HG03103 (cell line): ENCODE measurements at regions not wholly inside any gene's neighbourhood (a gene's known extent, or its start where the extent isn't known, plus 50 kb on each side); places are given as distances from the start of the nearest gene placed in this dataset.
"Not testable (repeated sequence)": the region's sequence is repeated elsewhere in the genome, so short reads cannot be mapped to it uniquely, and the experiment has no call there.

Source experiments
- ATAC-seq: cut with Tn5 transposase; IDR thresholded peaks from one replicate; pipeline ENCODE4 v1.9.1; 2021; ENCODE audit warnings: low read depth; ENCODE audit not compliant: unreplicated experiment

DNA sequence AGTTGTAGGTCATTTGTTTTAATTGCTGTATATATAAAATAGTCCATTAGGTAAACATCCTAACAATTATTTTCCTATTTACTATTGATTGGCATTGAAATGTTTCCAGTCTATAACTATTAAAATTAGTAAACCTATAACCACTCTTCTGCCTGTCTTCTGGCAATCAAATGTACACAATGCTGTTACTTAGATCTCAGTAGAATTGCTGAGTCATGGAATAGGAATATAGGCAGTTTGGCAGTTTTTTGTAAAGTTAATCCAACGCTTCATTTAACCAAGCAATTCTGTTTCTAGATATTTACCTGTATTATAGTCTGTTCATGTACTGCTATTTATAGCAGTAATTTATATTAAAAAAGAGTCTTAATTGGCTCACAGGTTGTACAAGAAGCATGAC lies 518.1 kb downstream of the DCDC2C start:
- no peak for ATAC-seq

DNA sequence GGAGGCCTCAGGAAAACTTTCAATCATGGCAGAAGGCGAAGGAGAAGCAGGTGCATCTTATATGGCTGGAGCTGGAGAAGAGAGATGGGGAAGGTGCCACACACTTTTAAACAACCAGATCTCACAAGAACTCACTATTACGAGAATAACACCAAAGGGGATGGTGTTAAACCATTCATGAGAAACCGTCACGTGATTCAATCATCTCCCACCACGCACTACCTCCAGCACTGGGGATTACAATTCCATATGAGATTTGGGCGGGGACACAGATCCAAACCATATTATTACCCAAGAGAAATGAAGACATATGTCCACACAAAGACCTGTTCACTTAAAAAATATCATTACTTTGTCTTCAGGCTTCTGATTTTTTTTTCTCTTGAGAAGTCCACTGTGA lies 518.5 kb downstream of the DCDC2C start:
- ATAC-seq: no peak

DNA sequence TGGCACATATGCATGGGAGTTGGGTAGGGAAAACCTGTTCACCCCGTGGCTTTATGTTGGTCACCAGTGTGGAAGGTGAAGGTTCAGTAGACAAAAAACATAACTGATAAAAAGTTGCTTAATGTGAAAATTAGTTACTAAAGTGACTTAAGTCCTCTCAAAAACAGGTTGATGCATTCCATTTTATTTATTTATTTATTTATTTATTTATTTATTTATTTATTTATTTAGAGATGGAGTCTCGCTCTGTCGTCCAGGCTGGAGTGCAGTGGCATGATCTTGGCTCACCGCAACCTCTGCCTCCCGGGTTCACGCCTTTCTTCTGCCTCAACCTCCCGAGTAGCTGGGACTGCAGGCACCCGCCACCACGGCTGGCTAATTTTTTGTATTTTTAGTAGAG lies 541.0 kb downstream of the DCDC2C start:
- not testable (repeated sequence) for ATAC-seq

DNA sequence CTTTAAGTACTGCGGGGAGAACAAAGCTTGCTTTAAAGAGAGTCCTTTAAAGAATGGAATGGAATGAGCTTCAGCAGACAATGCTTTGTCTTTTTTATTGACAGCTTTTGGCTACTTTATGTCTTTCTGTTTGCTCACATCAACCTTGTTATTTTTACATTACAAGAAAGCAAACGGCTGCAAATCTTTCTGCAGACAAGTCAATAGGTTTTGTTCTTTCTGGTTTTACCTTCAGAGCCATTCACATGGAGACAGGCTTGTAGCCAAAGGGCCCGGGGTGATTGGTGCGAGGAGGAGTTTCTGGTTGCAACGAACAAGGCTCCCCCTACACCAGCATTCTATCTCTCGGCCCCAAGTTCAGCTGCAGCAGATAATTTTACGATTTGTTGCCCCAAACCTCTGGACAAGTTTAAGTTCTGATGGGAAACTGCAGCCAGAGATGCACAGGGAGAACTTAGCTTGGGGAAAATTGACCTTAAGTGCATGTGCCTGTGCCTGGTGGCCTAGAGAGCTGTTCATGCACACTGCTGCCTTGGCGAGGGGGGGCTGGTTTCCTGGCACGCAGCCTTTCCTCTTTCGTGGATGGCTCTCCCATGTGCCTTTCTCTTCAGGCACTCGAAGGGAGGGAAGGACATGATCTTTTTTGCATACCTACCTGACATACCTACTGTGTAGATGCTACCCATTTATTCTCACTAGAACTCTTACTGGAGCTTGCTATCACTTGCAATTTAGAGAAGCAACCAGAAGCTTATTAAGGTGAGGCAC lies 543.2 kb downstream of the DCDC2C start:
- no peak for ATAC-seq

DNA sequence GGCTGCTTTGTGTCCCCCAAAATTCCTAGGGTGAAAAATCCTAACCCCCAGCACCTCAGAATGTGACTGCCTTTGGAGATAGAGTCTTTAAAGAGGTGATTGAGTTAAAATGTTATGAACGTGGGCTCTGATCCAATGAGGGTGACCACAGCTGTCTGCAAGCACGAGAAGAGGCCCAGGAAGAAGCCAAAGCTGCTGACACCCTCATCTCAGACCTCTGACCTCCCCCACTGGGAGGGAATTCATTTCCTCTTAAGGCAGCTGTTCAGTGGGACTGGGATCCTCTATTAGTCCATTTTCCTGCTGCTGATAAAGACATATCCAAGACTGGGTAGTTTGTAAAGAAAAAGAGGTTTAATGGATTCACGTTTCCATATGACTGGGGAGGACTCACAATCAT lies 544.4 kb downstream of the DCDC2C start:
- no peak for ATAC-seq

DNA sequence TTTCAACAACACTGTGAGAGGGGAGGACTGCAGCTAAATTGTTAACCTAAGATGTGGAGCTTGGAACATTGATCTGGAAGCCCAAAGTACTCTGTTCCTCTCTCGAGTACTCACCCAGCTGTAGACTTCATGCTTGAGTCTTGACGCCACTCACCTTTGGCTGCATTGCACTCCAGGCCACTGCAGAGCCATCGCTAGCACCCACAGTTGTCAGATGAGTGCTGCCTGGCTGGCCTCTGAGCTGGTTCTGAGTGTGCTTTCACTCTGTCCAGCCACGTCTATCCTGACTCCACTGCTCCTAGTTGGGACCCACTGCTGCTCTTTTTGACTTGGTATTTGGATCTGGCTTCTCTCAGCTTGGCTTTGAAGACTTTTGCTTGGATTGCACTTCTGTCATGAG lies 552.1 kb downstream of the DCDC2C start:
- ATAC-seq: no peak

DNA sequence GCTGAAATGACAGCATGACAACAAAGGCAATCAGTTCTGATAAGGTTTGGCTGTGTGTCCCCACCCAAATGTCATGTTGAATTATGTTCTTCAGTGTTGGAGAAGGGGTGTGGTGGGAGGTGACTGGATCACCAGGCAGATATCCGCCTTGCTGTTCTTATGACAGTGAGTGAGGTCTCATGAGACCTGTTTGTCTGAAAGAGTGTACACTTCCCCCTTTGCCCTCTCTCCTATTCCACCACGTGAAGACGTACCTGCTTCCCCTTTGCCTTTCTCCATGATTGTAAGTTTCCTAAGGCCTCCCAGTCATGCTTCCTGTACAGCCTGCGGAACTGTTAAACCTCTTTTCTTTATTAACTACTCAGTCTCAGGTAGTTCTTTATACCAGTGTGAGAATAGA lies 553.0 kb downstream of the DCDC2C start:
- no peak for ATAC-seq

DNA sequence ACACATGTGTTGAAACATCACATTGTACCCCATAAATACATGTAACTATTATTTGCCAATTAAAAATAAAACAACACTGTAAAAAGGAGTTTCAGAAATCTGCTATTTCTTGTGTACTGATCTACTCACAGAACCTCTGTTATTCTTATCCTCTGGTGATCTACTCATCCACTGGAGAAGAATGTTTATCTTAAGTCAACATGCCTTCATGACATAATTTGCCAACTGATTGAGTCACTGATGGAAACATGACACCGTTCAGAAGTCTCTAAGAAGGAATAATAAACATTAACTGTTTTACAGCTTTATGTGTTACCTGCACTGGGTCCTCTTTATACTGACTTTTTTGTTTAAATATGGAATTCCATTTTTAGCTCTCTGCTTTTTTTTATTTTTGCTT lies 555.2 kb downstream of the DCDC2C start:
- ATAC-seq: no peak

DNA sequence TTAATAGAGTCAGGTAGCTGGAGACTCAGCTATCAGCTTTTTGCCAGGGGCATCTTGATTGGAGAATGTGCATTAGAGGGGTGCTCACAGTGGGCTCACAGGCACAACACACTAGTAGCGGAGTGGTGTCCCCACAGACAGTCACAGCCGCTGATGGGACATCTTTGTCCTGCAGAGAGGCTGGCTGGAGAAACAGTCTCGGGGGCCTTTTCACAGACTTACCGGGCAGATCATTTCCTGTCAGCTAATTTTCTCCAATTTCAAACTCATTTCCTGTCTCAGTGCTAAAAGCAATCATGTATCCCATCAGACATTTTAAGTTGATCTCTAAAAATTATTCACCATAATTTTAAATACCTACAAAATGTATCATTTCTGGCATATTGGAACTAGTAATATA lies 562.6 kb downstream of the DCDC2C start:
- no peak for ATAC-seq

DNA sequence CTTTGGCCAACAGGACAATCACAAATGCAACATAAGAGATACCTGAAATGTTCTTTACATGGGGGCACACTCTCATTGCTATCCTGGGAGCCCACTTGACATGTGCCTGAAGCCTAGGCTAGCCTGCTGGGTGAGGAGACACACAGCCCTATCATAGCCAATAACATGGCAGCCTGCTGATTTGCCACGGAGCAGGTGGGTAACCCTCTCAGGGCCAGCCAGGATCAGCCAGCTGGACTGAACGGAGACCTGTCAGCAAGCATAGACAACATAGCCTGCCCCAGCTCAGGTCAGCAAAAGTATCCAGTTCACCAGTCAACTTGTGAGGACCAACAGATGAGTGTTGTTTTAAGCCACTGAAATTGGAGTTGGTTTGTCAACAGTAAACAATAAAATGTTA lies 566.5 kb downstream of the DCDC2C start:
- no peak for ATAC-seq

DNA sequence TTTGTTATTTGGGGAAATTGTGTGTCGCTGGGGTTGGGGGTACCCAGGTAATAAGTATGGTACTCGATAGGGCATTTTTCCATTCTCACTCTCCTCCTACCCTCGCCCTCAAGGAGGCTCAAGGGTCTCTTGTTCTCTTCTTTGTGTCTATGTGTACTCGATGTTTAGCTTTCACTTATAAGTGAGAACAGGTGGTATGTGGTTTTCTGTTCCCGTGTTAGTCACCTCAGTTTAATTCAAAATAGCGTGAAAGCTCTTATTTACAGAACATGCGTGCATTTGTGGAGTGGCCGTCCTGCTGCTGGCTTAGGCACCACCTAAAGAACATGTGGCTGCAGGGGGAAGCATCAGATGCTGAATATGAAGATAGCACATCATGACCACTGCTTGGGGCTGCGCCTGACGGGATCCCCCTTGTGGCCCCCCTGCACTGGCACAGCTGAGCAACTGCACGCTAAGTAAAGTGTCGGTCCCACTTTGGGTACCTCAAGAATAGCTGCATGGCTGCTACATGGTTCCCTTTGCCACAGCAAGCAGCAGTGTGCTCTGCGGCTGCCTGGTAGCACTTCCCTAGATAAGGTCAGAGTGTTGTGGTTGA lies 569.0 kb downstream of the DCDC2C start:
- no peak for ATAC-seq

DNA sequence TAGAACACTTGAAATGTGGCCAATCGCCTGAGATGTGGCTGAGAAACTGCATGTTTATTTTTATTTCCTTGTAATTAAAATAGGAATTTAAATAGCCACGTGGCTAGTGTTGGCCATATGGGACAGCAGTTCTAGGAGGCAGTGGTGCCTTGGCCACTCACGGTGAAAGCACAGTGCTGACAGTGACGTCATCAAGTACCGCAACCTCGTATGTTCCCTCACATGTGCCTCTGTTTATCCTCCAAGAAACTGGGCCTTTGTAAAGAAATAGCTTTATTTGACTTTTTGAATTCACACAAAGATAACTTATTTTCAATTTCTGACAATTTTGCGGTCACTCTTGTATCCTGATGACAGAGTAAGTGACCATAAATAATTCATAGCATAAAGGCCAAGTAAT lies 575.0 kb downstream of the DCDC2C start:
- ATAC-seq: no peak

DNA sequence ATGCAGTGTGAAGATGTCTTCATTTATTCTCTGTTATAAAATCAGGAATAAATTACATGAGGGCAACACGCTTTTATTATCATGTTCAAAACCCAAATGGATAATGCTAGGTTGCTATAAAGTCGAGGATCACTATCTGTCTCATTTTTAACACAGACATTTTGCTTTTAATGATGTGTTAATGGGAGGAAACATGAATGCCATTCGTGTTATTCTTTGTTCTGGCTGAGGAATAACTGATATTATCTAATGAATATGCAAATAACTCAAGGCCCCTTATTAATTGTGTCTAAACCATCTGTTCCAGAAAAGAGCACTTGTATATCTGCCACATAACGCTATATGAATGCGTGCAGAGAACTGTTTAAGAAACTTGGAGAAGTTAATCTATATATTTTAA lies 576.1 kb downstream of the DCDC2C start:
- ATAC-seq: no peak

DNA sequence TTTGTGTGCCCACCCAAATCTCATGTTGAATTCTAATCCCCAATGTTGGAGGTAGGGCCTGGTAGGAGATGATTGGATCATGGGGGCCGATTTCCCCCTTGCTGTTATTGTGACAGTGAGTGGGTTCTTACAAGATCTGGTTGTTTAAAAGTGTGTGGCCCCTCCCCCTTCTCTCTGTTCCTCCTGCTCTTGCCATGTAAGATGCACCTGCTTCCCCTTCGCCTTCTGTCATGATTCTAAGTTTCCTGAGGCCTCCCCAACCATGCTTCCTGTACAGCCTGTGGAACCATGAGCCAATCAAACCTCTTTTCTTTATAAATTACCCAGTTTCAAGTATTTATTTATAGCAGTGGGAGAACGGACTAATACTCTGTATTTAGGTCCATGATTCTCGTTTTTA lies 588.1 kb downstream of the DCDC2C start:
- ATAC-seq: no peak

DNA sequence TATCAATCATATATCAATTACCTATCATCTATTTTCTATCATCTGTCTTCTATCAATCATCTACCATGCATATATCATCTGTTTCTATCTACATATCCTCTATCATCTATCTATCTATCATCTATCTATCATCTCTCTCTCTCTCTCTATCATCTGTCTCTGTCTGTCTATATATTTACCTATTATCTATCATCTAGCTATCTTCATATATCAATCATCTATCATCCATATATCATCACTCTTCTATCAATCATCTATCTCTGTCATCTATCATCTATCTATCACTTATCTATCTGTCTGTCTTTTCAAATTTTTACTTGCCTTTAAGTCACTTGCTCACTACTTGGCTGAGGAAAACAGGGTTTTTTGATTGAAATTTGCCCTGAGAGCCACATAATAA lies 592.3 kb downstream of the DCDC2C start:
- no peak for ATAC-seq

DNA sequence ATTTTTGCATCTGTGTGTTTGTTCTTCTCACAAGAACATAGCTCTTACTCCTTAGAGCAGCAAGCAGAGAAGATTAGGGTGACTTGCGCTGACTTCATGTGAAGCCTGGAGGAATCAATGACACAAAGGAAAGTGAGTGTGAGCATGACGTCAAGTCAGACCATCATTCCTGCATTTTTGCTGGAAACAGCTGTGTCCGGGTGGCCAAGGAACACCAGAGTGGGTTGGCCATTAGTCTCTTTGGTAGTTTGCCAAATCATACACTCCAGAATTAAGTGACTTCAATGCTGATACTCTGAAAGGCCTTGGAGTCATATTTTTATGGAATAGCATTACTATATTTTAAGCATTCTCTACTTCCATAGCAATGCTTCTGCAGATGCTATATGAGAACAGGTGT lies 597.2 kb downstream of the DCDC2C start:
- no peak for ATAC-seq

DNA sequence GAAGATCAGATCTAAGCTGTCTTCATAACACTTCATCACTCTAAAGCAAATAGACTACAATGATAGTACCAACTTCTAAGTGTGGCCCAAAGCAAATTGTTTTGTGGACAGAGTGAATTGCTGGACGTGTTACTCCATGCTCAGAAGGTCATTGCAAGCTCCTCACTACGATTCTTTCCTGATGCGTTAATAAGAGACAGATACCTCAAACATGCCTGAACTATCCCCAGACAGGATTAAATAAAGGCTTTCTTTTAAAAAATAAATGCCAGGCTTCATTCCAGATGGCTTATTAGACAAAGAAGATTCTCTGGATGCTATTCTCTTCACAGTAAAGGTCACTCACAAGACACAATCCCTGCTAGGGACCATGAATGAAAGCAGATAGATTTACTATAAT lies 621.2 kb downstream of the DCDC2C start:
- no peak for ATAC-seq

DNA sequence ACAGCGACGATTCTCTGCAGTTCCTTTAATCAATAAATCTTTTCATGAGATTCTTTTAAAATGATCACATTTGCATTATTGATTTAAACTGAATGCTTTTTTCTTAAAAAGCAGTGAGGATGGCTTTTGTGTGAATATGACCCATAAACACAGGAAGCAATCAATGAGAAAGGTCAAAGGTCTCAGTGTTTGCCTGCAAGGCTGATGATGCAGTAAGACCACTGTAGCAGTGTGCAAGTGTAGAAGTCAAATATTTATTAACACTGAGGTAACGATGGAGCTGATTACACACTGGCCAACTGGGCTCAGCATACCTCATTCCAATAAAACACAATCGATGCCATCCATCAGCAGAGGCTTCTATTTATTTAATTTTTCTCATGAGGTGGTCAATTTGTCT lies 633.5 kb downstream of the DCDC2C start:
- ATAC-seq: no peak

DNA sequence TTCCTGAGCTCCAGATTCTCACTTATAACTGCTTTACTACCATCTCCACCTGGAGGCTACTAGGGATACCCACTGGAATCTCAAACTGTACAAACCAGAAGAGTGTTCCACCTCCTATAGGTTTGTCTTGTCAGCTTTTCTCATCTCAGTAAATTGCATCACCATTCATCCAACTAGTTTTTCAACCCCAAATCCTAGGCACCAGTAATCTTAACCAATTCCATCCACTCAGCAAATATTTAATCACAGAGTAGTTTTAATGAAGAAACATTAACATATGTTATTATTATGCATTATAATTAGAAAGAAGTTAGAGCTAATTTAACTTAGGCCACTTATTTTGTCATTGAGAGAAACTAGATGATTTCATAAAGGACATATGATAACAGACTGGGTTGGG lies 635.0 kb downstream of the DCDC2C start:
- no peak for ATAC-seq

DNA sequence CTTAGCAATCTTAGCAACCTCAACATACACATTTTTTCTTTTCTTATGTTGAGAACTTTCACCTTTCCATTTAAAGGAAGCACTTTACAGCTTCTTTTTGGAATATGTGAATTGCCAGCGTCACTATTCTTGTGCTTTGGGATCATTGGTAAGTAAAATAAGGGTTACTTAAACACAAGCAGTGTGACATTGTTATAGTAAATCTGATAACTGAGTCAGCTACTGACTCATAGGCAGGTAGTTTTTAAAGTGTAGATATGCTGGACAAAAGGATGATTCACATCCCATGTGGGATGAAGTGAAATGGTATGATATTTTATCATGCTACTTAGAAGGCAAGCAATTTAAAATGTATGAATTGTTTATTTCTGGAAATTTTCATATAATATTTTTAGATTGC lies 637.2 kb downstream of the DCDC2C start:
- no peak for ATAC-seq

DNA sequence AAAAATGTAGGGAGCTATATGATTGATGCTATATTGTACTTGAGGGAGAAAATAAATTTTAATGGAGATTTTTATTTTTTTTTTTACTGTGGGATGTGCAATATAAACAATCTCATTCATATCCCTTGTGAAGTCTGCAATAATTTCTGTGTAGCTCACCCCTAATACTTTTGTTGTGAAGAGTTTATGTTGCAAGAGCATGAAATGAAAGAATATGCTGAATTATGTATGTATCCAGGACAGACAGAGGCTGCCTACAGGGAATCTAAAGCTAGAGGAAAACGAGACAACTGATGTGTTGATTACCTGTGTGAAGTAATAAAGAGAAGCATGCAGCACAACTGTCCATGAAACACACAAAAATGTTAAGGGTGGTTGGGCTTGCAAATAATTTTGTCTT lies 643.3 kb downstream of the DCDC2C start:
- ATAC-seq: no peak

DNA sequence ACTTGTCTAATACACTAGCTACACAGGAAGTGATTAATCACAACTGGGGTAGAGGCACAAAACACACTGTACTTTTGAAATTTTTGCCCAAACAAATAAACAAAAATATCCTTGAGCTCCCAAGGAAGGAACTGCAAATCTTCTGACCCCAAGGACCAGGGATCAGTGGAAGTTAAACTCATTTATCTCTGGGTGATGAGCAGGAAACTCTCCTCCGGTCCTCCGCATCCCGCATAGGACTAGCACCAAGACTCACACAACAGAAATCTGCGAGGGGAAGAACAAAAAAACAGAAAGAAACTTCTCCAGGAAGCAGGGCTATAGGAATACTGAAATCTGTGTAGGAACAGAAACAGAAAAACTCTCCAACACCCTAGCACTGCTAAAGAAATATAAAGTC lies 650.3 kb downstream of the DCDC2C start:
- no peak for ATAC-seq

DNA sequence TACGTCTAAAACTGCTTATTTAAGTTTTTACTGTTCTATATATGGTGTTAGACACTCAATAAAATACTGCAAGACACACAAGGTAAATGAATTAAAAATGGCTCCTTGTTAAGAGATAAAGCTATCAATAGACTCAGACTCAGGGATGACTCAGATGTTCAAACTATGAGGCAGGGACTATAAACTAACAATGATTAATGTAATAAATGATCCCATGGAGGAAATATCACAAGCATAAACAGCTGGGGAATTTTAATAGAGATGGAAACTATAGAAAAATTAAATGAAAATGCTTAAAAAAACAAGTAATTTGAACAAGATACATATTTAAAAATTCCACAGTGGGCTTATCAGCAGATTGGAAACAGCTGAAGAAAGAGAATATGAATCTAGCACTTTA lies 650.8 kb downstream of the DCDC2C start:
- no peak for ATAC-seq
